Natural killer cell (primary cell): ENCODE measurements at regions not wholly inside any gene's neighbourhood (a gene's known extent, or its start where the extent isn't known, plus 50 kb on each side); places are given as distances from the start of the nearest gene placed in this dataset.

Experiments
- ATAC-seq, 3 donors: fragments of 150-1000 bp in 2 of 3; fragments of 200-7000 bp in 1 of 3; cut with Tn5 transposase; 1 replicate in 1 of 3; 2 replicates in 2 of 3; pipeline ENCODE4 v1.10.0; 2021; ENCODE audit warnings: mild to moderate bottlenecking in 2 of 3, moderate library complexity in 2 of 3
- DNase-seq, 2 donors: peaks; one replicate each; pipeline versions ENCODE4 v3.0.0 to v3.0.0-alpha.2; 2013 to 2021; ENCODE audit warnings: mixed read lengths in 1 of 2
- H3K27ac ChIP-seq: one replicate; pipeline ENCODE4 v1.5.1; 2013; ENCODE audit warnings: mild to moderate bottlenecking, low read length
- H3K27me3 ChIP-seq: one replicate; pipeline ENCODE4 v1.6.1; 2013; ENCODE audit warnings: low read length; ENCODE audit not compliant: control insufficient read depth, insufficient read depth
- H3K36me3 ChIP-seq: one replicate; pipeline ENCODE4 v1.6.1; 2013; ENCODE audit warnings: low read length; ENCODE audit not compliant: control insufficient read depth, insufficient read depth
- H3K4me1 ChIP-seq: one replicate; pipeline ENCODE4 v1.6.1; 2013; ENCODE audit warnings: low read length; ENCODE audit not compliant: control insufficient read depth, insufficient read depth
- H3K4me3 ChIP-seq: one replicate; pipeline ENCODE4 v1.5.1; 2013; ENCODE audit warnings: low read length
- H3K9me3 ChIP-seq: one replicate; pipeline ENCODE4 v1.6.1; 2013; ENCODE audit warnings: low read length; ENCODE audit not compliant: control insufficient read depth, insufficient read depth
- H3K27ac Mint-ChIP-seq, 2 donors: one replicate each; pipeline ENCODE4 v1.8.0; 2022; ENCODE audit warnings: mild to moderate bottlenecking in 2 of 2, mixed read lengths in 2 of 2, moderate library complexity in 1 of 2
- H3K27me3 Mint-ChIP-seq, 2 donors: one replicate each; pipeline ENCODE4 v1.8.0; 2022; ENCODE audit warnings: low read depth in 2 of 2, mixed read lengths in 2 of 2
- H3K36me3 Mint-ChIP-seq: one replicate; pipeline ENCODE4 v1.8.0; 2022; ENCODE audit warnings: mixed read lengths
- H3K4me1 Mint-ChIP-seq, 2 donors: one replicate each; pipeline ENCODE4 v1.8.0; 2022; ENCODE audit warnings: mixed read lengths in 2 of 2
- H3K4me3 Mint-ChIP-seq: one replicate; pipeline ENCODE4 v1.8.0; 2022; ENCODE audit warnings: mild to moderate bottlenecking, moderate library complexity, mixed read lengths
- H3K9me3 Mint-ChIP-seq, 2 donors: one replicate each; pipeline ENCODE4 v1.8.0; 2022; ENCODE audit warnings: mixed read lengths in 2 of 2
- WGBS: methylation state at CpG from one replicate; pipeline ENCODE4 v1.1.7; 2013; ENCODE audit warnings: missing lambda C conversion rate; ENCODE audit not compliant: insufficient coverage; 5-methylcytosine and 5-hydroxymethylcytosine counted together
- intact Hi-C: fragments of 100-400 bp; cut with micrococcal nuclease; formaldehyde crosslinking; loops from one replicate; pipeline ENCODE4 v1.14.2; 2022
- TF ChIP-seq, protein P1 (sequence below): fragments of 200-600 bp; IDR thresholded peaks from one replicate; pipeline ENCODE4 v1.8.0; 2022; ENCODE audit warnings: antibody characterized with exemption

DNA sequence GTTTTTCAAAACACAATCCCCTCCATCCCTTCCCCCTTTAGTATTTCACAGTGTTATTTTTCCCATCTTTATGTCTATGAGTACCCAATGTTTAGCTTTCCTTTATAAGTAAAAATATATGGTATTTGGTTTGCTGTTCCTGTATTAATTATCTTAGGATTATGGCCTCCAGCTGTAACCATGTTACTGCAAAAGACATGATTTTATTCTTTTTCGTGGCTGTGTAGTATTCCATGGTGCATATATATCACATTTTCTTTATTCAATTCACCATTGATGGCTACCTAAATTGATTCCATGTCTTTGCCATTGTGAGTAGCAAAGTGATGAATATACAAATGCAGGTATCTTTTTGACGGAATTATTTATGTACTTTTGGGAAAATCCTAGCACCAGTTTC, 346.4 kb upstream of the CNTN5 start:
- Histone ChIP-seq H3K27me3 (no peaks in the 10 kb centered on the region), H3K27ac (no peak overlapping the region), H3K36me3 (no peaks in the 10 kb centered on the region), H3K4me1 (no peaks in the 10 kb centered on the region), H3K4me3 (no peak overlapping the region), H3K9me3 (no peaks in the 10 kb centered on the region)
- DNase-seq (no peak), ATAC-seq (no peak)
- TF ChIP-seq, protein P1, sequence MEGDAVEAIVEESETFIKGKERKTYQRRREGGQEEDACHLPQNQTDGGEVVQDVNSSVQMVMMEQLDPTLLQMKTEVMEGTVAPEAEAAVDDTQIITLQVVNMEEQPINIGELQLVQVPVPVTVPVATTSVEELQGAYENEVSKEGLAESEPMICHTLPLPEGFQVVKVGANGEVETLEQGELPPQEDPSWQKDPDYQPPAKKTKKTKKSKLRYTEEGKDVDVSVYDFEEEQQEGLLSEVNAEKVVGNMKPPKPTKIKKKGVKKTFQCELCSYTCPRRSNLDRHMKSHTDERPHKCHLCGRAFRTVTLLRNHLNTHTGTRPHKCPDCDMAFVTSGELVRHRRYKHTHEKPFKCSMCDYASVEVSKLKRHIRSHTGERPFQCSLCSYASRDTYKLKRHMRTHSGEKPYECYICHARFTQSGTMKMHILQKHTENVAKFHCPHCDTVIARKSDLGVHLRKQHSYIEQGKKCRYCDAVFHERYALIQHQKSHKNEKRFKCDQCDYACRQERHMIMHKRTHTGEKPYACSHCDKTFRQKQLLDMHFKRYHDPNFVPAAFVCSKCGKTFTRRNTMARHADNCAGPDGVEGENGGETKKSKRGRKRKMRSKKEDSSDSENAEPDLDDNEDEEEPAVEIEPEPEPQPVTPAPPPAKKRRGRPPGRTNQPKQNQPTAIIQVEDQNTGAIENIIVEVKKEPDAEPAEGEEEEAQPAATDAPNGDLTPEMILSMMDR = no peak
- H3K4me1 Mint-ChIP-seq = no peaks in the 10 kb centered on the region
- WGBS = no CpG with 5 or more reads among the region's 2 CpGs
- H3K4me3 Mint-ChIP-seq = no peak overlapping the region
- peaks cover 11 to 22% of the 10 kb centered on the region in 2 donors for H3K9me3 Mint-ChIP-seq
- peaks cover 11% of the 10 kb centered on the region for H3K36me3 Mint-ChIP-seq
- H3K27ac Mint-ChIP-seq = no peak overlapping the region
- no peaks in the 10 kb centered on the region for H3K27me3 Mint-ChIP-seq
- intact Hi-C loops = no loop called here

DNA sequence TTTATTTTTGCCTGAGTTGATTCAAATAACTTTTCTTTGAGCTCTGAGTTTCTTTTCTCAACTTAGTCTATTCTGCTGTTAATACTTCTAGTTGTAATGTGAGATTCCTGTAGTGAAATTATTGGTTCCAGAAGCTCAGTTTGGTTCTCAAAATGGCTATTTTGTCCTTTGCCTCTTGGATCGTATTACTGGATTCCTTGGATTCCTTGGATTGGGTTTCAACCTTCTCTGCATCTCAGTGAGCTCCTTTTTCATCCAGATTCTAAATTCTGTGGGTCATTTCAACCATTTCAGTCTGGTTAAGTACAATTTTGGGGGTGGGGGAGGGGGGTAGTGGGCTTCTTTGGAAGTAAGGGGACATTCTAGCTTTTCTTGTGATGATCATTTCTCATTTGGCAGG, 341.1 kb upstream of the CNTN5 start:
- WGBS = 86% methylated on average over 1 of the region's 1 CpG
- Mint-ChIP-seq H3K9me3 (peaks cover 9 to 25% of the 10 kb centered on the region in 2 donors), H3K4me1 (no peaks in the 10 kb centered on the region), H3K27me3 (no peaks in the 10 kb centered on the region), H3K36me3 (peaks cover 15% of the 10 kb centered on the region), H3K4me3 (no peak overlapping the region), H3K27ac (no peak overlapping the region)
- Histone ChIP-seq H3K27me3 (no peaks in the 10 kb centered on the region), H3K4me1 (no peaks in the 10 kb centered on the region), H3K27ac (no peak overlapping the region), H3K4me3 (no peak overlapping the region), H3K36me3 (no peaks in the 10 kb centered on the region), H3K9me3 (peaks cover 6% of the 10 kb centered on the region)
- intact Hi-C loops = no loop called here
- TF ChIP-seq, protein P1 = no peak
- ATAC-seq (no peak), DNase-seq (no peak)

DNA sequence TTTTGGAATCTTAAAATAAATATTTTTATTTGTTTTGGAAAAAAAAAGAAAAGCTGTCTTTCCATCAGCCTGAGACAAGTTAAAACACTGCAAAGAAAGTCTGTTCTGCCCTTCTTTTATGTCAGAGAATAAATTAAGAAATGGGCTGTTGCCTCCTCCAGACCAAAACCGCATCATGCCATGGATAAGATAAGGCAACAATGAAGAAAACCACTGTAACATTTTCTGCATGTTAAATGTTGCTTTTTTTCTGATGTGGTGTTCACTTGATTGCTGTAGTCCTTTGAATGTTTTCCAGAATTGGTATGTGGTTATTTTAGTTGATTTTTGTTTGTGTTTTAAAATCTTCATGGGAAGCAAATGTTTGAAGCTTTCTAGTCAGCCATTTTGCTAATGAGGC, 319.2 kb upstream of the CNTN5 start:
- Histone ChIP-seq H3K9me3 (peaks cover 5% of the 10 kb centered on the region), H3K27ac (no peak overlapping the region), H3K4me1 (no peaks in the 10 kb centered on the region), H3K27me3 (no peaks in the 10 kb centered on the region), H3K36me3 (no peaks in the 10 kb centered on the region), H3K4me3 (no peak overlapping the region)
- Mint-ChIP-seq H3K4me1 (no peaks in the 10 kb centered on the region), H3K27me3 (no peaks in the 10 kb centered on the region), H3K36me3 (no peaks in the 10 kb centered on the region), H3K4me3 (no peak overlapping the region), H3K27ac (no peak overlapping the region), H3K9me3 (peaks cover 6 to 20% of the 10 kb centered on the region in 2 donors)
- 50% methylated on average over 1 of the region's 1 CpG for WGBS
- DNase-seq (no peak), ATAC-seq (no peak)
- intact Hi-C loops = no loop called here
- TF ChIP-seq, protein P1 = no peak

DNA sequence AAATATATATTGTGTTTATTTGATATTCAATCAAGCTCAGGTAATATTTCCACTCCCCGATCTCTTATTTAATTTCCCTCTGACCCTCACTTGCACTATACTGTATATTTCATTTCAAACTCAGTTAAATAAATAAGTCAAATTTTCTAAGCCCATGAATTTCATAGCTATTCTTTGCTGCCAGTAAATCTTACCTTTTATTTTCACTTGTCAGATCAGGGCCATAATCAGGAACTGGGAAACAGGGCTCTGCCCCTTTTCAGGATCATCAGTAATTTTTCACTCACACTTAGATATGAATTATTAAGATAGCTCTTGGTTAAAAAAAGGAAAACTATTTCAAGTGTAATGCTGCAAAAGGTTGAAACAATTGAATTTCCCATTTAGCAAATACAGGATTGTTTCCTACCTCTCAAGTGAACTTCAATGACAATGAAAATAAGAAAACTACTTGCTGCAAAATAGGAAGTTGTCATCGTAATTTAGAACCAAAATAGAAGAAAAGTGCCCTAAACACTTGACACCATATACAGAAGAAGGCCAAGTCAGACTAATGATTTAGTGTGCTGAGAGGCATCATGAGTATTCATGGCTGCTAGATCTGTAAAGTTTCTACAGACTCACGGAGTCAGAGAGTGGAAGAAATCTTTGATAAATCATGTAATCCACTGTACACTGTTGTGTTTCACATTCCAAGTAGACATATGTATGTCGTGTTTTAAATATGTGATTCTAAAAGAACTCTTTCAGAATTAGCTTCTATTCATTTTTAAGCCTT, 316.8 kb upstream of the CNTN5 start:
- no peak for DNase-seq
- no peak overlapping the region for H3K27ac Mint-ChIP-seq
- Histone ChIP-seq H3K27me3 (no peaks in the 10 kb centered on the region), H3K4me1 (no peaks in the 10 kb centered on the region), H3K4me3 (no peak overlapping the region), H3K27ac (no peak overlapping the region), H3K36me3 (no peaks in the 10 kb centered on the region), H3K9me3 (peaks cover 2% of the 10 kb centered on the region)
- intact Hi-C loops = no loop called here
- H3K27me3 Mint-ChIP-seq = no peaks in the 10 kb centered on the region
- H3K4me3 Mint-ChIP-seq = no peak overlapping the region
- H3K4me1 Mint-ChIP-seq = no peaks in the 10 kb centered on the region
- WGBS = 70% methylated on average over 3 of the region's 4 CpGs
- no peak for ATAC-seq
- peaks cover 0 to 13% of the 10 kb centered on the region in 2 donors for H3K9me3 Mint-ChIP-seq
- TF ChIP-seq, protein P1 = no peak
- H3K36me3 Mint-ChIP-seq = no peaks in the 10 kb centered on the region
